WTC11 (cell line): ENCODE measurements at regions not wholly inside any gene's neighbourhood (a gene's known extent, or its start where the extent isn't known, plus 50 kb on each side); places are given as distances from the start of the nearest gene placed in this dataset.

Experiments used
- ATF2 ChIP-seq: sonication (generic); formaldehyde crosslinking; IDR thresholded peaks from 2 replicates; pipeline ENCODE4 v1.8.1; 2022; ENCODE audit warnings: low read depth, missing genetic modification reagents, borderline replicate concordance
- CREM ChIP-seq: sonication (generic); formaldehyde crosslinking; IDR thresholded peaks from 2 replicates; pipeline ENCODE4 v1.8.1; 2022; ENCODE audit warnings: mild to moderate bottlenecking, missing genetic modification reagents, moderate library complexity
- ERG ChIP-seq: fragments of 250-450 bp; sonication (Bioruptor Pico); IDR thresholded peaks from 2 replicates; pipeline ENCODE4 v1.8.0; 2021; ENCODE audit warnings: mild to moderate bottlenecking
- NR3C1 ChIP-seq: sonication (generic); formaldehyde crosslinking; conservative IDR thresholded peaks from 2 replicates; pipeline ENCODE4 v1.8.1; 2023; ENCODE audit warnings: low read depth, mild to moderate bottlenecking, missing genetic modification reagents
- SP1 ChIP-seq: sonication (generic); formaldehyde crosslinking; conservative IDR thresholded peaks from 2 replicates; pipeline ENCODE4 v1.8.1; 2022; ENCODE audit warnings: missing genetic modification reagents
- TCF7 ChIP-seq: sonication (generic); formaldehyde crosslinking; IDR thresholded peaks from 2 replicates; pipeline ENCODE4 v1.8.0; 2022; ENCODE audit warnings: mild to moderate bottlenecking, low read depth, missing genetic modification reagents, moderate library complexity
- TF ChIP-seq, protein P1 (sequence below): fragments of 200-600 bp; IDR thresholded peaks from 2 replicates; pipeline ENCODE4 v1.8.0; 2022; ENCODE audit warnings: antibody characterized with exemption
- TF ChIP-seq, protein P2 (sequence below): sonication (generic); formaldehyde crosslinking; IDR thresholded peaks from 2 replicates; pipeline ENCODE4 v1.8.1; 2022; ENCODE audit warnings: mild to moderate bottlenecking, missing genetic modification reagents, moderate library complexity, borderline replicate concordance

- TF ChIP-seq ATF2 (no peak), NR3C1 (CRISPR knock-in tag) (no peak), TCF7 (CRISPR knock-in tag) (no peak), CREM (CRISPR knock-in tag) (no peak), SP1 (no peak), ERG (CRISPR knock-in tag) (no peak)
- TF ChIP-seq, protein P1, sequence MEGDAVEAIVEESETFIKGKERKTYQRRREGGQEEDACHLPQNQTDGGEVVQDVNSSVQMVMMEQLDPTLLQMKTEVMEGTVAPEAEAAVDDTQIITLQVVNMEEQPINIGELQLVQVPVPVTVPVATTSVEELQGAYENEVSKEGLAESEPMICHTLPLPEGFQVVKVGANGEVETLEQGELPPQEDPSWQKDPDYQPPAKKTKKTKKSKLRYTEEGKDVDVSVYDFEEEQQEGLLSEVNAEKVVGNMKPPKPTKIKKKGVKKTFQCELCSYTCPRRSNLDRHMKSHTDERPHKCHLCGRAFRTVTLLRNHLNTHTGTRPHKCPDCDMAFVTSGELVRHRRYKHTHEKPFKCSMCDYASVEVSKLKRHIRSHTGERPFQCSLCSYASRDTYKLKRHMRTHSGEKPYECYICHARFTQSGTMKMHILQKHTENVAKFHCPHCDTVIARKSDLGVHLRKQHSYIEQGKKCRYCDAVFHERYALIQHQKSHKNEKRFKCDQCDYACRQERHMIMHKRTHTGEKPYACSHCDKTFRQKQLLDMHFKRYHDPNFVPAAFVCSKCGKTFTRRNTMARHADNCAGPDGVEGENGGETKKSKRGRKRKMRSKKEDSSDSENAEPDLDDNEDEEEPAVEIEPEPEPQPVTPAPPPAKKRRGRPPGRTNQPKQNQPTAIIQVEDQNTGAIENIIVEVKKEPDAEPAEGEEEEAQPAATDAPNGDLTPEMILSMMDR: no peak
- TF ChIP-seq, protein P2, sequence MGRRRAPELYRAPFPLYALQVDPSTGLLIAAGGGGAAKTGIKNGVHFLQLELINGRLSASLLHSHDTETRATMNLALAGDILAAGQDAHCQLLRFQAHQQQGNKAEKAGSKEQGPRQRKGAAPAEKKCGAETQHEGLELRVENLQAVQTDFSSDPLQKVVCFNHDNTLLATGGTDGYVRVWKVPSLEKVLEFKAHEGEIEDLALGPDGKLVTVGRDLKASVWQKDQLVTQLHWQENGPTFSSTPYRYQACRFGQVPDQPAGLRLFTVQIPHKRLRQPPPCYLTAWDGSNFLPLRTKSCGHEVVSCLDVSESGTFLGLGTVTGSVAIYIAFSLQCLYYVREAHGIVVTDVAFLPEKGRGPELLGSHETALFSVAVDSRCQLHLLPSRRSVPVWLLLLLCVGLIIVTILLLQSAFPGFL: no peak
Observed at GRCh38 chr5:29885595-29885994, 1307.9 kb upstream of the CDH6 start.
